ENCODE measurements at regions not wholly inside any gene's neighbourhood (a gene's known extent, or its start where the extent isn't known, plus 50 kb on each side); places are given as distances from the start of the nearest gene placed in this dataset.
A peak's percentile ranks its signal among the peaks of the same experiment; 100 is the strongest.

GRCh38 chr5:56350011-56350596, 117.0 kb upstream of the ANKRD55 start:
- DNase-seq (ENCODE audit: low read depth in 3 of 3) = no peak

- DNase-seq (ENCODE audit: low read depth in 3 of 3) = no peak
Observed at GRCh38 chr5:56349461-56349860, 116.3 kb upstream of the ANKRD55 start.

GRCh38 chr5:56346741-56347535, 113.8 kb upstream of the ANKRD55 start:
- no peak for DNase-seq (ENCODE audit: low read depth in 3 of 3)

- DNase-seq (ENCODE audit: low read depth in 3 of 3) = no peak
Observed at GRCh38 chr5:56346044-56346710, 113.0 kb upstream of the ANKRD55 start.

GRCh38 chr5:56345352-56345751, 112.2 kb upstream of the ANKRD55 start:
- no peak for DNase-seq (ENCODE audit: low read depth in 3 of 3)

GRCh38 chr5:56344594-56344993, 111.5 kb upstream of the ANKRD55 start:
- DNase-seq (ENCODE audit: low read depth in 3 of 3) = no peak

GRCh38 chr5:56343988-56344387, 110.9 kb upstream of the ANKRD55 start:
- no peak for DNase-seq (ENCODE audit: low read depth in 3 of 3)

GRCh38 chr5:56342616-56343015, 109.5 kb upstream of the ANKRD55 start:
- no peak for DNase-seq (ENCODE audit: low read depth in 3 of 3)

- DNase-seq (ENCODE audit: low read depth in 3 of 3) = no peak
Observed at GRCh38 chr5:56340196-56340980, 107.3 kb upstream of the ANKRD55 start.

- no peak for DNase-seq (ENCODE audit: low read depth in 3 of 3)
Observed at GRCh38 chr5:56339732-56340131, 106.6 kb upstream of the ANKRD55 start.

- DNase-seq (ENCODE audit: low read depth in 3 of 3) = no peak
Observed at GRCh38 chr5:56337715-56338319, 104.7 kb upstream of the ANKRD55 start.

GRCh38 chr5:56335212-56335611, 102.1 kb upstream of the ANKRD55 start:
- DNase-seq (ENCODE audit: low read depth in 3 of 3) = no peak

GRCh38 chr5:56330806-56331205, 97.7 kb upstream of the ANKRD55 start:
- no peak for DNase-seq (ENCODE audit: low read depth in 3 of 3)

GRCh38 chr5:56330167-56330566, 97.0 kb upstream of the ANKRD55 start:
- no peak for DNase-seq (ENCODE audit: low read depth in 3 of 3)

- DNase-seq (ENCODE audit: low read depth in 3 of 3) = no peak
Observed at GRCh38 chr5:56329652-56330051, 96.5 kb upstream of the ANKRD55 start.

- peak in 2 of 3 experiments; percentile 16 to 31 for DNase-seq (ENCODE audit: low read depth in 3 of 3)
Observed at GRCh38 chr5:56328753-56329560, 95.8 kb upstream of the ANKRD55 start.

GRCh38 chr5:56327809-56328208, 94.7 kb upstream of the ANKRD55 start:
- DNase-seq (ENCODE audit: low read depth in 3 of 3) = peak; percentile 7 to 35 (median 17)

- no peak for DNase-seq (ENCODE audit: low read depth in 3 of 3)
Observed at GRCh38 chr5:56326770-56327169, 93.6 kb upstream of the ANKRD55 start.

GRCh38 chr5:56326116-56326515, 93.0 kb upstream of the ANKRD55 start:
- DNase-seq (ENCODE audit: low read depth in 3 of 3) = no peak

GRCh38 chr5:56325039-56325438, 91.9 kb upstream of the ANKRD55 start:
- DNase-seq (ENCODE audit: low read depth in 3 of 3) = no peak

GRCh38 chr5:56323505-56323904, 90.4 kb upstream of the ANKRD55 start:
- DNase-seq (ENCODE audit: low read depth in 3 of 3) = no peak

Data from stimulated activated CD4-positive, alpha-beta T cell treated with anti-CD3 and anti-CD28 coated beads, TNF-alpha, amount 100 ng/mL, for 4 hours (primary cell).